Smooth muscle cell (in vitro differentiated cells): ENCODE measurements at regions not wholly inside any gene's neighbourhood (a gene's known extent, or its start where the extent isn't known, plus 50 kb on each side); places are given as distances from the start of the nearest gene placed in this dataset.

Source experiments
- DNase-seq: peaks from one replicate; lab custom pipeline; 2025; ENCODE audit not compliant: unreplicated experiment; lab: John Stamatoyannopoulos, UW
- H2AFZ ChIP-seq: fragments of 200-600 bp; sonication (generic); 2 replicates; pipeline ENCODE4 v1.6.0; 2016; ENCODE audit warnings: antibody characterized with exemption, low read depth, mild to moderate bottlenecking
- H3F3A ChIP-seq: fragments of 200-600 bp; sonication (generic); 2 replicates; pipeline ENCODE4 v1.6.0; 2017; ENCODE audit warnings: antibody characterized with exemption, low read depth
- H3K27ac ChIP-seq: fragments of 200-600 bp; sonication (generic); 2 replicates; pipeline ENCODE4 v1.5.1; 2016; ENCODE audit warnings: low read depth, mild to moderate bottlenecking
- H3K27me3 ChIP-seq: fragments of 200-600 bp; sonication (generic); 2 replicates; pipeline ENCODE4 v1.6.1; 2016; ENCODE audit warnings: low read depth, mild to moderate bottlenecking
- H3K36me3 ChIP-seq: fragments of 200-600 bp; sonication (generic); 2 replicates; pipeline ENCODE4 v1.5.1; 2016; ENCODE audit warnings: low read depth
- H3K4me1 ChIP-seq: fragments of 200-600 bp; sonication (generic); 2 replicates; pipeline ENCODE4 v1.5.1; 2016; ENCODE audit warnings: low read depth
- H3K4me2 ChIP-seq: fragments of 200-600 bp; sonication (generic); 2 replicates; pipeline ENCODE4 v1.6.0; 2016; ENCODE audit warnings: mild to moderate bottlenecking
- H3K4me3 ChIP-seq: fragments of 200-600 bp; sonication (generic); 2 replicates; pipeline ENCODE4 v1.5.1; 2016; ENCODE audit warnings: mild to moderate bottlenecking
- H3K79me2 ChIP-seq: fragments of 200-600 bp; sonication (generic); 2 replicates; pipeline ENCODE4 v1.6.0; 2016; ENCODE audit warnings: low read depth, mild to moderate bottlenecking
- H3K9ac ChIP-seq: fragments of 200-600 bp; sonication (generic); 2 replicates; pipeline ENCODE4 v1.6.0; 2016; ENCODE audit warnings: low read depth
- H3K9me3 ChIP-seq: fragments of 200-600 bp; sonication (generic); replicated peaks from 2 replicates; pipeline ENCODE4 v1.5.1; 2016; ENCODE audit warnings: low read depth
- H4K20me1 ChIP-seq: fragments of 200-600 bp; sonication (generic); 2 replicates; pipeline ENCODE4 v1.6.0; 2016; ENCODE audit warnings: low read depth
- CTCF ChIP-seq: fragments of 200-600 bp; sonication (generic); IDR thresholded peaks from 2 replicates; pipeline ENCODE4 v1.5.1; 2017; ENCODE audit warnings: borderline replicate concordance, mild to moderate bottlenecking, antibody characterized with exemption; ENCODE audit not compliant: insufficient read depth, poor library complexity, severe bottlenecking
- WGBS: methylation state at CpG from one replicate; pipeline ENCODE4 v1.1.7; 2016; ENCODE audit warnings: low lambda C conversion rate; 5-methylcytosine and 5-hydroxymethylcytosine counted together

GRCh38 chrX:38856670-38857265 lies 55.5 kb downstream of the MID1IP1 start:
- H4K20me1 ChIP-seq: no peaks in the 10 kb centered on the region
- no peaks in the 10 kb centered on the region for H3K36me3 ChIP-seq
- 87% methylated on average over 4 of the region's 4 CpGs for WGBS
- H3K27ac ChIP-seq: no peak overlapping the region
- H3K27me3 ChIP-seq: no peaks in the 10 kb centered on the region
- no peak overlapping the region for H3K4me2 ChIP-seq
- no peak for TF ChIP-seq CTCF
- no peaks in the 10 kb centered on the region for H3K9me3 ChIP-seq
- DNase-seq: no peak
- H3F3A ChIP-seq: no peaks in the 10 kb centered on the region
- no peak overlapping the region for H3K9ac ChIP-seq
- no peak overlapping the region for H3K4me3 ChIP-seq
- H2AFZ ChIP-seq: no peak overlapping the region
- no peaks in the 10 kb centered on the region for H3K79me2 ChIP-seq
- H3K4me1 ChIP-seq: no peaks in the 10 kb centered on the region

GRCh38 chrX:38857736-38858523 lies 56.7 kb downstream of the MID1IP1 start:
- no peak overlapping the region for H2AFZ ChIP-seq
- no peaks in the 10 kb centered on the region for H3K9me3 ChIP-seq
- no peaks in the 10 kb centered on the region for H3K79me2 ChIP-seq
- no peak overlapping the region for H3K4me2 ChIP-seq
- no peaks in the 10 kb centered on the region for H4K20me1 ChIP-seq
- H3K4me3 ChIP-seq: no peak overlapping the region
- no peaks in the 10 kb centered on the region for H3K36me3 ChIP-seq
- WGBS: 58% methylated on average over 5 of the region's 5 CpGs
- no peaks in the 10 kb centered on the region for H3K4me1 ChIP-seq
- no peaks in the 10 kb centered on the region for H3K27me3 ChIP-seq
- no peaks in the 10 kb centered on the region for H3F3A ChIP-seq
- no peak for TF ChIP-seq CTCF
- DNase-seq: no peak
- H3K27ac ChIP-seq: no peak overlapping the region
- no peak overlapping the region for H3K9ac ChIP-seq

GRCh38 chrX:38859602-38860001 lies 58.3 kb downstream of the MID1IP1 start:
- Histone ChIP-seq H3K4me3 (no peak overlapping the region), H3K4me2 (no peak overlapping the region), H3K27ac (no peak overlapping the region), H3F3A (no peaks in the 10 kb centered on the region), H3K36me3 (no peaks in the 10 kb centered on the region), H2AFZ (no peak overlapping the region), H3K79me2 (no peaks in the 10 kb centered on the region), H4K20me1 (no peaks in the 10 kb centered on the region), H3K9me3 (no peaks in the 10 kb centered on the region), H3K9ac (no peak overlapping the region), H3K27me3 (no peaks in the 10 kb centered on the region), H3K4me1 (no peaks in the 10 kb centered on the region)
- no peak for DNase-seq
- no peak for TF ChIP-seq CTCF
